Esophagus (tissue), 2 donors: ENCODE measurements at regions not wholly inside any gene's neighbourhood (a gene's known extent, or its start where the extent isn't known, plus 50 kb on each side); places are given as distances from the start of the nearest gene placed in this dataset.

Experiments
- H3K27ac ChIP-seq, 2 donors: one replicate each; pipeline ENCODE4 v1.5.1; 2013; ENCODE audit warnings: low read depth in 2 of 2, mild to moderate bottlenecking in 2 of 2, inconsistent platforms in 1 of 2, low read length in 1 of 2, moderate library complexity in 1 of 2
- H3K27me3 ChIP-seq, 2 donors: one replicate each; pipeline ENCODE4 v1.6.1; 2013; ENCODE audit warnings: low read length in 2 of 2, control low read depth in 1 of 2, mild to moderate bottlenecking in 1 of 2; ENCODE audit not compliant: insufficient read depth in 2 of 2, control insufficient read depth in 1 of 2
- H3K36me3 ChIP-seq, 2 donors: one replicate each; pipeline ENCODE4 v1.6.1; 2013; ENCODE audit warnings: low read length in 1 of 2; ENCODE audit not compliant: control insufficient read depth in 2 of 2, insufficient read depth in 2 of 2
- H3K4me1 ChIP-seq, 2 donors: one replicate each; pipeline ENCODE4 v1.6.1; 2013; ENCODE audit warnings: low read length in 1 of 2; ENCODE audit not compliant: control insufficient read depth in 2 of 2, insufficient read depth in 2 of 2
- H3K4me3 ChIP-seq, 2 donors: one replicate each; pipeline ENCODE4 v1.5.1; 2013; ENCODE audit warnings: low read length in 2 of 2, mild to moderate bottlenecking in 2 of 2, low read depth in 1 of 2, moderate library complexity in 1 of 2
- H3K9me3 ChIP-seq, 2 donors: one replicate each; pipeline ENCODE4 v1.6.1; 2013; ENCODE audit warnings: mild to moderate bottlenecking in 2 of 2, low read depth in 1 of 2, low read length in 1 of 2, moderate library complexity in 1 of 2; ENCODE audit not compliant: control insufficient read depth in 2 of 2, insufficient read depth in 1 of 2
- WGBS, 2 donors: extraction: QIAGEN DNeasy Blood & Tissue Kit; methylation state at CpG; one replicate each; pipeline ENCODE4 v1.1.7; 2013; 5-methylcytosine and 5-hydroxymethylcytosine counted together
- donor health status: healthy with polysubstance abuse.
- donor health status: Bipolar disorder and iron deficiency.

DNA sequence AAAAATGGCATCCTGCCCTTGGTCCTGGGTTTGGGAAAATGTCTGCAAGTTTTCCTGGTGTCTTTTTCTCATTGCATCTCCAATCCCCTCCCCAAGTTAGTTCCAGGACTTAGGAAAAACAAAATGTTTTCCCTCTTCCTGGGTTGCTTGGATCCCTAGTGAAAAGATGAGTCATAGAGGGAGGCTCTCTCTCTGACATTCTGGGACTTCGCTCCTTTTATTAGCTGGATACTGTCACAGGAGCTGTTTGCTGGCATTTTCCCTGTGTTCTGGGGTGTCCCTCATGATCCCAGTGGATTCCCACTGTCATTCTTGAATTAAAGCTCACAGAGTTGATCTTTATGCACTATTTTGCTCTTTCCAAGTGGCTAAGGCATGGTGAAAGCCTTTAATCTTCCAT is 316.4 kb upstream of the MBL2 start:
- Histone ChIP-seq H3K9me3 (peaks cover 0 to 3% of the 10 kb centered on the region in 2 donors), H3K27me3 (no peaks in the 10 kb centered on the region), H3K4me1 (no peaks in the 10 kb centered on the region), H3K27ac (no peak overlapping the region), H3K36me3 (no peaks in the 10 kb centered on the region), H3K4me3 (no peak overlapping the region)
- 61 to 82% methylated on average over 1 of the region's 1 CpG for WGBS, 2 donors

DNA sequence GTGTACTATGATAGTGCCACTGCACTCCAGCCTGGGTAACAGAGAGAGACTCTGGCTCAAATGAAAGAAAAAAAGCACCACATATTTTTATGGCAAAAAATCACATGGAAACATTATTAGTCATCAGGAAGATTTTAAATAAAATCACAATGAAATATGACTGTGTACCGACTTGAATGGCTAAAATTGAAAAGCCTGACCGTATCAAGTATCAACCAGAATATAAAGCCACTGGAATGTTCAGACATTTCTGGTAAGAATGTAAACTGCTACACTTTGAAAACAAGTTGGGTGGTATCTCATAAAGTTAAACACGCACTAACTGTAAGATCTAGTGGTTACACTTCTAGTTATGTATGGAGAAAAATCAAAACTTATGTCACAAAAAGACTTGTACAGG is 306.7 kb upstream of the MBL2 start:
- Histone ChIP-seq H3K4me3 (no peak overlapping the region), H3K27me3 (no peaks in the 10 kb centered on the region), H3K4me1 (no peaks in the 10 kb centered on the region), H3K27ac (no peak overlapping the region), H3K36me3 (no peaks in the 10 kb centered on the region), H3K9me3 (peaks cover 0 to 3% of the 10 kb centered on the region in 2 donors)
- WGBS, 2 donors, result 57 to 71% methylated on average over 3 of the region's 3 CpGs

DNA sequence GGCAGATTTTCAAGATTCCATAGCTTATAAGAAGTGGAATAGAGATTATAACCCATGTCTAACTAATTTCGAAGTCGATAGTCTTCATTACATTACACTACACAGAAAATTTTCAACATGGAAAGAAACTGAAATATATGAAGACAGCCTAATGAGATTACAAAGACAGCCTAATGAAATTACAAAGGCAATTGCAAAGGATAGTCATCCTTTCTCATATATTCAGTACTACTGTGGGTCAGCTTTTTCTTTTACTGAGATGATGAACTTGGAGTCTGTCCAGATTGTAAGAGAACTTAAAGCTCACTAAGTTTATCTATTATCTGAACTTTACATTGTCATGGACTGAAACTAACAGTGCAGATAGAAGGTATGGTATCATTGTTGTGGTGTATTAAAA is 304.4 kb upstream of the MBL2 start:
- Histone ChIP-seq H3K36me3 (no peaks in the 10 kb centered on the region), H3K27me3 (no peaks in the 10 kb centered on the region), H3K9me3 (peaks cover 0 to 3% of the 10 kb centered on the region in 2 donors), H3K4me3 (no peak overlapping the region), H3K4me1 (no peaks in the 10 kb centered on the region), H3K27ac (no peak overlapping the region)
- WGBS, 2 donors, result 86 to 90% methylated on average over 2 of the region's 2 CpGs

DNA sequence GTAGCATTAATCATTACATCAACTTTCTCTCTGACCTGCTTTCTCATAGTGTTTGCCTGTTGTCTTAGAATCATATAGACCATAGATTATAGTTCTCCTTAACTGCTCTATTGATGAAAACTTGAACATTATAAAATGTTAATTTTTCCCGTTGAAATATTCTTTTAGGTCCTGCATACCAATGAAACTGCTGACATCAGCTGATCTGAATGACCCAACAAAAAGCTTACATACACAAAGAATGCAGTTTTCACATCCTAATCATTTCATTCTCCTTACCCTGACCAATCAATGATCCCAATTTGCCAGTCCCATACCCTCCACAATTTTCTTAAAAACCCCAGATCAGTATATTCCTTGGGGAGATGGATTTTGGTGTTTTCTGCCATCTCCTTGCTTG is 302.9 kb upstream of the MBL2 start:
- no peaks in the 10 kb centered on the region for H3K4me1 ChIP-seq
- 79 to 88% methylated on average over 1 of the region's 1 CpG for WGBS, 2 donors
- no peak overlapping the region for H3K27ac ChIP-seq
- H3K4me3 ChIP-seq, result no peak overlapping the region
- no peaks in the 10 kb centered on the region for H3K36me3 ChIP-seq
- H3K9me3 ChIP-seq, result peaks cover 0 to 3% of the 10 kb centered on the region in 2 donors
- no peaks in the 10 kb centered on the region for H3K27me3 ChIP-seq

DNA sequence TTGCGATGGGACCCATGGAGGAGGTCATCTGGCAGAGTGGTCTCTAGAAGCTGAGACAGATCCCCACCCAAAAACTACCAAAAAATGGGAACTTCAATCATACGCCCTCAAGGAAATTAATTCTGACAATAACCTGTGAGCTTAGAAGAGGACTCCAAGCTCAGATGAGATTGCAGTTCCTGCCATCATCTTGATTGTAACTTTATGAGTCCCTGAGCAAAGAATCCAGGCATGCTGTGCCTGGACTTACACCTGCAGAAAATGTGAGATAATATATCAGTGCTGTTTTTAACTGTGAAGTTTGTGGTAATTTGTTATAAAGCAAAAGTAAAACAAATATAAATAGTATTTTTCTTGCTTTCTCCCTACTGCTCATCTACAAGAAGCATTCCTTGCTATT is 299.6 kb upstream of the MBL2 start:
- Histone ChIP-seq H3K27ac (no peak overlapping the region), H3K9me3 (peaks cover 0 to 3% of the 10 kb centered on the region in 2 donors), H3K4me1 (no peaks in the 10 kb centered on the region), H3K4me3 (no peak overlapping the region), H3K36me3 (no peaks in the 10 kb centered on the region), H3K27me3 (no peaks in the 10 kb centered on the region)
- 88 to 97% methylated on average over 2 of the region's 2 CpGs for WGBS, 2 donors

DNA sequence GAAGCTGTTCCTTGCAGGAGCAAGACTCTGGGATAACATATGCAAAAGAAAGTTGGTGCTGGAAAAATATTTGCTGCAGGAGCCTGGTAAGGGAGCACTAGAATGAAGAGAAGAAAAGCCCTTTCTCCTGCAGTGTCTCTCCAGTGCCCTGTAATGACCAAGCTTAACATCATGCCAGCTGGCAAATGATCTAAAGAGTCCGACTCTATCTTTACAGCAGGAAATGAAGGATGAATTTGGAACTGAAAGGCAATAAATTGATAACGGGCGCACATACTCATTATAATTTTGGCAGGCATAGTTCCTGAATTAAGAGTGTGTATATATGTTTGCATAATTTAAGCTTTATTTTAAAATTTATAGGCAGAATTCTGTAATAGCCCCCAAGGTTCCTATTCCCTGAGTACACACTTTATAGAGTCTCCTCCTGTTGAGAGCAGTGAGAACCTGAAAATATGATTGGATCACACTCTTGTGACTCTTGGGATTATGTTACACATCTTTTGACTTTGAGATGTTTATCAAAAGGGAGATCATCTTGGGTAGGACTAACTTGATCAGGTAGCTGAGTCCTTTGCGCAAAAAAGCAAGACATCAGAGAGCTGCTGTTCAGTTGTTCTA is 299.0 kb upstream of the MBL2 start:
- 62% methylated on average over 4 of the region's 4 CpGs for whole genome bisulfite sequencing, 2 donors
- no peaks in the 10 kb centered on the region for H3K27me3 ChIP-seq
- no peak overlapping the region for H3K4me3 ChIP-seq
- H3K4me1 ChIP-seq, result no peaks in the 10 kb centered on the region
- H3K36me3 ChIP-seq, result no peaks in the 10 kb centered on the region
- no peak overlapping the region for H3K27ac ChIP-seq
- H3K9me3 ChIP-seq, result peaks cover 0 to 3% of the 10 kb centered on the region in 2 donors

DNA sequence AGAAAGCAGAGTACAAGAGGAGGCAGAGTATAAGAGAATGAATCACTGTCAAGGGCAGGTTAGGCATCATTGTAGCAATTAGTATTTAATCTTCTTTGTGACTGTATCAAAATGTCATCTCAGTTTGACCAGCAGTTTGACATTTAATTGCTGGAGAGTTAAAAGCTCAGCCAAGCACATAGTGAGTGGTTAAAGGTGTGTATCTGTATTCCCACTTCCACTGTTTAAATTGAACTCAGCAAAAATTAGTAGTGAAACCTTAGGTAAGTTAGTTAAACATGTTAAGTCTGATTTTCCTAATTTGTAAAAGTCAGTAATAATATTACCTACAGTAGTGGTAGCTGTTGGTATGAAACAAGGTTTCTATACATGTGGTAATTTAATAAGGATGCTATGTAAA is 296.4 kb upstream of the MBL2 start:
- no peaks in the 10 kb centered on the region for H3K36me3 ChIP-seq
- H3K4me1 ChIP-seq, result no peaks in the 10 kb centered on the region
- H3K4me3 ChIP-seq, result no peak overlapping the region
- H3K9me3 ChIP-seq, result no peaks in the 10 kb centered on the region
- H3K27me3 ChIP-seq, result no peaks in the 10 kb centered on the region
- H3K27ac ChIP-seq, result no peak overlapping the region

DNA sequence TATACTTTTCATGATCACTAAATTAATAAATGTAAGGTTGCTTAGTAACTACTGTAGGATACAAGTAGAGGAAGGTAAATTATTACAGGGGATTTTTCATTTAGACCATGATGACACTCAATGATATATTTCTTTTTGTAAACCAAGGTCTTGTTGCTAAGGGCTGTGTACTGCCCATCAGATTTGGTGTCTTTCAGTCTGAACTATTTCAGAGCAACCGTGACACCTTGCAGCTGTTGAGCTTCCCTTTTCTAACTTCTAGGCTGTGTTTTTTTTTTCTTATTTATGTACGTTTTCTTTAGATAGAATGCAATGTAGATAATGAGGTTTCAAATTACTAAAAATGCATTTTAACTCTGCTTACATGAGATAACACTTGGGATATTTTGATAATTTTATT is 292.0 kb upstream of the MBL2 start:
- 23 to 44% methylated on average over 2 of the region's 2 CpGs for WGBS, 2 donors
- no peaks in the 10 kb centered on the region for H3K4me1 ChIP-seq
- H3K4me3 ChIP-seq, result no peak overlapping the region
- no peaks in the 10 kb centered on the region for H3K36me3 ChIP-seq
- H3K27me3 ChIP-seq, result no peaks in the 10 kb centered on the region
- no peaks in the 10 kb centered on the region for H3K9me3 ChIP-seq
- H3K27ac ChIP-seq, result no peak overlapping the region

DNA sequence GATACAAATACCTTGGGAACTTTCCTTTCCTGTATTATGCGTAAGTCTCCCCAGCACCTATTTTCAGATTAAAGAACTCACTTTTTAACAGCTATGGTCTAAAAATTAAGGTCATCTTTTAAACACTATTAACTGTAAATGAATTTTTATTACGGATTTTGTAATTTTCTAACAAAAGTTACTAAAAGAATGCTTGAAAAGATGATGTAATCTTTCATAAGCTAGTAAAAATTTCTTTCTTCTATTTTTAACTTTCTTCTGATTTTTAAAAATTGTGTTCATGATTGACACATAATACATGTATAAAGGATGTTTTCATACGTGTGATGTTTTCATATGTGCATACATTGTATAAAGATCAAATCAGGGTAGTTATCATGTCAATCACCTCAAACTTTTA is 291.2 kb upstream of the MBL2 start:
- Histone ChIP-seq H3K27ac (no peak overlapping the region), H3K36me3 (no peaks in the 10 kb centered on the region), H3K4me1 (no peaks in the 10 kb centered on the region), H3K4me3 (no peak overlapping the region), H3K27me3 (no peaks in the 10 kb centered on the region), H3K9me3 (no peaks in the 10 kb centered on the region)
- WGBS, 2 donors, result 92% methylated on average over 3 of the region's 3 CpGs

DNA sequence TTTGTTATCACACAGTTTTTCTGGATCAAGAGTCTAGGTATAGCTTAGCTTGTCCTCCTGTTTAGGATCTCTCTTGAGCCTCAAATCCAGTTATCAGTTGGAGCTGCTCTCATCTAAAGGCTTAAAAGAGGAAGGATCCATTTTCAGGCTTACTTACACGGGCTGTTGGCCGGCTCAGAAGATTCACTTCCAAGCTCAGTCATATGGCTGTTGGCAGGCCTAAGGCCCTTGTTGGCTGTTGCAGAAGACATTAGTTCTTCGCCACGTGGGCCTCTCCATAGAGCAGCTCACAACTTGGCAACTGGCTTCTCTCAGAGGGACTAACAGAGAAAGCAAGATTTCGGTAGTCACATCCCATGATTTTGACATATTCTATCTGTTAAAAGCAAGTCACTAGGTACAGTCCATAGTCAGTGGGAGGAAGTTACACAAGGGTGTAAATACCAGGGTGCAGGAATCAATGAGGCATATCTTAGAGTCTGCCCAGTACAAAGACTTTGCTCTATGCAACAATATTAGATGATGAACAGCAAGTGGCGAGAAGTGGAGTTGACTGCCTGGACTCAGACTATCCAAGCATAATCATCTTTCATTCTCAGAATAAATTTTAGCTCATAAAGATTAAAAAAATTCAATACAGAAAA is 280.1 kb upstream of the MBL2 start:
- H3K36me3 ChIP-seq, result no peaks in the 10 kb centered on the region
- H3K27me3 ChIP-seq, result no peaks in the 10 kb centered on the region
- 67 to 71% methylated on average over 6 of the region's 6 CpGs for WGBS, 2 donors
- no peaks in the 10 kb centered on the region for H3K9me3 ChIP-seq
- no peak overlapping the region for H3K27ac ChIP-seq
- no peaks in the 10 kb centered on the region for H3K4me1 ChIP-seq
- H3K4me3 ChIP-seq, result no peak overlapping the region
